HEK293T (cell line): ENCODE measurements at regions not wholly inside any gene's neighbourhood (a gene's known extent, or its start where the extent isn't known, plus 50 kb on each side); places are given as distances from the start of the nearest gene placed in this dataset.

Source experiments
- ARNT ChIP-seq: fragments of 450-650 bp; IDR thresholded peaks from 2 replicates; pipeline ENCODE4 v1.6.1; 2017; ENCODE audit warnings: mild to moderate bottlenecking
- BHLHE40 ChIP-seq: fragments of 450-650 bp; IDR thresholded peaks from 2 replicates; pipeline ENCODE4 v1.6.1; 2016; ENCODE audit warnings: mild to moderate bottlenecking, moderate library complexity, borderline replicate concordance
- ELF4 ChIP-seq: fragments of 450-650 bp; IDR thresholded peaks from 2 replicates; pipeline ENCODE4 v1.6.1; 2017; ENCODE audit warnings: antibody characterized with exemption
- FOXM1 ChIP-seq: fragments of 450-650 bp; IDR thresholded peaks from 2 replicates; pipeline ENCODE4 v1.6.1; 2017; ENCODE audit warnings: mild to moderate bottlenecking, borderline replicate concordance
- SP1 ChIP-seq: fragments of 450-650 bp; IDR thresholded peaks from 2 replicates; pipeline ENCODE4 v1.6.1; 2017

DNA sequence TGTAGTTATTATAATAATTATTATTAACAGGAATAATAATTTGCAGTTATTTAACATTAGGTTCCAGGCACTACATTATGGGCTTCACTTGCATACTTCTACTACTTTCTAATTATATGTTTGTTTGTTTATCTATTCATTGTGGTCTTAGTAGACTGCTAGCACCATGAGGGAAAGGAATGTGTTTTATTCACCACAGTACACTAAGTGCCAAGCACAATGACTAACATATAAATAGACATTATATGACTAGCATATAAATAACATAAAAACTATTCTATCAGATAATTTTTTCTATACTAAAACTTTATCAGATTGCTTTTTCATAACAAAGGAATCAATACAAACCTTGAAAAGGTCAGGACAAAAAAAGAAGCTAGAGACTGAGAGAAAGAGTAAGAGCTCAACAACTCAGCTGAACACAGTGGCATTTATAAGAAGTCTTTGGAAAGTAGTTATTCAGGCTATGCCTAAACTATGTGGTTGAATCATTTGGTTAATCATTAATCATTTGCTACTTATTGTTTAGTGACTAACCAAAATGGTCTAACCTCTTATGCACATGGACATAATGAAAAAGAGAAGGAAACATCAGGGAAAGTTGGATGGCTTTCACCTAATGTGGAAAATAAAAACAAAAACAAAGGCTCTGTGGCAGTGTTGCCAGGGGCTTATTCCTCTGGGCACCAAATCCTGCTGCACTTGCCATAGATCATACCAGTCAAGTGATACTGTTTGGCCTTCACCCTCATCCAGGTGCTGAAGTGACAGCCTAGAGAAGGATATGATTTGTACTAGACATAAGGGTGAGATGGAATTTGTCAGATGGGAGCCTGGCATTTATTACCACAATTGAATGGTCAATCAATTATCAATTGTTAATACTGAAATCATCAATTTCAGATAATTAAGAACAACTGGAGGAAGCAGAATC is 174.9 kb downstream of the ETAA1 start:
- TF ChIP-seq ELF4 (no peak), ARNT (no peak), BHLHE40 (no peak), SP1 (no peak), FOXM1 (no peak)
